Astrocyte of the spinal cord (primary cell): ENCODE measurements at regions not wholly inside any gene's neighbourhood (a gene's known extent, or its start where the extent isn't known, plus 50 kb on each side); places are given as distances from the start of the nearest gene placed in this dataset.

Experiments
- DNase-seq: peaks from one replicate; pipeline ENCODE4 v3.0.0; 2011; ENCODE audit warnings: low read depth, low spot score
- H3K4me3 ChIP-seq: 2 replicates; pipeline ENCODE4 v1.5.1; 2011; ENCODE audit warnings: low read depth, mild to moderate bottlenecking, low read length, moderate library complexity
- in situ Hi-C: cut with HindIII; loops from 2 replicates; pipeline ENCODE4 v1.10.0; 2017; ENCODE audit warnings: low sequenced_read_pairs
- TF ChIP-seq, protein P1 (sequence below): IDR thresholded peaks from 2 replicates; pipeline ENCODE4 v1.5.1; 2012; ENCODE audit warnings: low read depth, mild to moderate bottlenecking, low read length, inconsistent platforms

DNA sequence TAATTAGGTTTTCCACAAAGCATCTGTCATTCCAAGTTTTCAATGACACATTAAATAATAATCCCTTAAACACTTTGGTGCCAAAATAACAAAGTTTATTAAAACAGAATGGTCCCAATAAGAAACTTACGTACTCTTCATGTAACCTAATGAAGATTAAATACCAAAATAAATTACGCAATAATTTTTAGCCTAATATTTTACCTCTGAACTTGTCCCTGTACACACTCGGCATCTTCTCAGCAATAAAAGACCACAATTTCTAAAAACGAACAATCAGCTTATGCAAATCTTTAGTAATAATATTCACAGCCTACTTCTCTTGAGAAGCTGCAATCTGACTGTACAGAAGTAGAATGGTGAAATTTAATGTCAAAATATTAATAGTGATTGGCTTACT, 163.6 kb downstream of the ZDHHC21 start:
- DNase-seq = no peak
- TF ChIP-seq, protein P1, sequence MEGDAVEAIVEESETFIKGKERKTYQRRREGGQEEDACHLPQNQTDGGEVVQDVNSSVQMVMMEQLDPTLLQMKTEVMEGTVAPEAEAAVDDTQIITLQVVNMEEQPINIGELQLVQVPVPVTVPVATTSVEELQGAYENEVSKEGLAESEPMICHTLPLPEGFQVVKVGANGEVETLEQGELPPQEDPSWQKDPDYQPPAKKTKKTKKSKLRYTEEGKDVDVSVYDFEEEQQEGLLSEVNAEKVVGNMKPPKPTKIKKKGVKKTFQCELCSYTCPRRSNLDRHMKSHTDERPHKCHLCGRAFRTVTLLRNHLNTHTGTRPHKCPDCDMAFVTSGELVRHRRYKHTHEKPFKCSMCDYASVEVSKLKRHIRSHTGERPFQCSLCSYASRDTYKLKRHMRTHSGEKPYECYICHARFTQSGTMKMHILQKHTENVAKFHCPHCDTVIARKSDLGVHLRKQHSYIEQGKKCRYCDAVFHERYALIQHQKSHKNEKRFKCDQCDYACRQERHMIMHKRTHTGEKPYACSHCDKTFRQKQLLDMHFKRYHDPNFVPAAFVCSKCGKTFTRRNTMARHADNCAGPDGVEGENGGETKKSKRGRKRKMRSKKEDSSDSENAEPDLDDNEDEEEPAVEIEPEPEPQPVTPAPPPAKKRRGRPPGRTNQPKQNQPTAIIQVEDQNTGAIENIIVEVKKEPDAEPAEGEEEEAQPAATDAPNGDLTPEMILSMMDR = no peak
- in situ Hi-C loops = no loop called here
- H3K4me3 ChIP-seq = no peak overlapping the region

DNA sequence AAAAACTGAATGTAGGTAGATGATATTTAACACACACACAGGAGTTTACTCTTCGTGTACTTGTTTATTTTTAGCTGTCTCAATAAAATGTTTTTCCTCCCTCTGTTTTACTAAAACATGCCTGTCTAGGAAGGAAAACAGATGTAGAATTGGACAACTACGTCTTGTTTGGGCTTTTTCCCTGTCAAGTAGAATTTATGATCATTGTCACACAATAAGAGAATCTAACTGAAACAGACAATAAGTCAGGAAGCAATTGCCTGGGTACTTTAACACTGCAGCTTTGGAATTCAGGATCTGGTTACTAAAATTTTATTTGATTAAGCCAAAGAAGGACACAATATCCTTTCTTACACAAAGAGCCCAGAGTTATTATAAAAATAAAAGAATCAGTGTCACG, 164.2 kb downstream of the ZDHHC21 start:
- TF ChIP-seq, protein P1 = no peak
- in situ Hi-C loops = no loop called here
- no peak overlapping the region for H3K4me3 ChIP-seq
- no peak for DNase-seq

GRCh38 chr9:14526504-14526903, 166.7 kb downstream of the ZDHHC21 start:
- in situ Hi-C loops = no loop called here
- TF ChIP-seq, protein P1 = no peak
- DNase-seq = no peak

GRCh38 chr9:14525856-14526255, 167.4 kb downstream of the ZDHHC21 start:
- DNase-seq = no peak
- no peak overlapping the region for H3K4me3 ChIP-seq
- in situ Hi-C loops = no loop called here
- TF ChIP-seq, protein P1 = no peak

More at GRCh38 chr9:14526504-14526903, 166.7 kb downstream of the ZDHHC21 start:
- H3K4me3 ChIP-seq = no peak overlapping the region

DNA sequence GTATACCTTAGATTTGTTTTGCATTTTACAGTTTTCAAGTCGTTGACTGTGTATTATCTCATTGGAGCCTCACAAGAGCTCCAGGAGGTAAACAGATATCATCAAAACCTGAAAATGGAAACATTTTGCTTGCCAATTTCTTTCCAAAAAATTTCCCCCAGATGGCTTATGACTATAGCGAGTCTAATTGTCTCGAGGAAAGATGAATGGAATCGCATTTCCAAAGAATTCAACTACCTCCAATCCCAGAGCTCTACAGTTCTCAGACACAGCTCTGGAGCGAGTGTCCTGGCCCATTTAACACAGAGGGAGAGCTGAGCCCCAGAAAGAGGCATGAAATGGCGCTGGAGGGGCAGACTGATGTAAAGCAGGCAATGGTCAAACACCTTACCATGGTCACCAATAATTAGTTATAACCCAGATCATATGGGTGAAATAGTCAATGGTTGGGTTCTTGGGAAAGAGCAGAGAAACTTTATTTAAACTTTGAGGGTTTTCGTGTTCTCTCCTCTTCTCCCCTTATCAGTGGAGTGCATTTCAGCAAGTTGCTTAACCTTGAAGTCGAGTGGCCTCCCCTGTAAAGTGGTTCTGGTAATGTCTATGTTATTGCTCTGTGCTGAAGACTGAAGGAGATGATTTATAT, 168.2 kb downstream of the ZDHHC21 start:
- TF ChIP-seq, protein P1 = no peak
- in situ Hi-C loops = no loop called here

DNA sequence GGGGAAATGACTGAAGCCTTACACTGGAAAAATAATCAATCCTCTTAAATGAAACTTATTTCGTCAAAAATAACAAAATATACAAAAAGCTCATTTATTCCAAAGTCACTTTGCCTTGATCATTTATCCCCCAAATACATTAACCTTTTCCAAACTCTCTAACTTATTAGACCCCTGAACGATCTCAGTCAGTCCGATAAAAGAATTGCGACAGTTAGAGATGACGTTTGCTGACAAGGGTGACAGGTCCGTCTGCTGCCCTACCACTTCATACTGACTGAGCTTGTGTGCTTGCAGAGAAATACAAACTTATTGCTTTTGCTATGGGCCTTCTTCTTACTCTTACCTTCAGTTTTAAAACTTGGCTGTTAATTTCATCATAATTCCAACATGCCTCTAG, 169.7 kb downstream of the ZDHHC21 start:
- no peak for DNase-seq
- no peak overlapping the region for H3K4me3 ChIP-seq
- in situ Hi-C loops = no loop called here
- TF ChIP-seq, protein P1 = no peak

More for the DNA sequence above, 168.2 kb downstream of the ZDHHC21 start:
- DNase-seq = no peak
- H3K4me3 ChIP-seq = no peak overlapping the region
